Sigmoid colon (tissue), 3 donors: ENCODE measurements at regions not wholly inside any gene's neighbourhood (a gene's known extent, or its start where the extent isn't known, plus 50 kb on each side); places are given as distances from the start of the nearest gene placed in this dataset.

Experiments
- POLR2A ChIP-seq, 2 donors: fragments of 450-650 bp; IDR thresholded peaks; one replicate each; pipeline ENCODE4 v1.6.1; 2016; ENCODE audit warnings: antibody characterized with exemption in 2 of 2, mild to moderate bottlenecking in 2 of 2, moderate library complexity in 2 of 2
- TF ChIP-seq, protein P1 (sequence below), 4 experiments: fragments of 450-650 bp in 3 of 4; fragments of 200-600 bp in 1 of 4; IDR thresholded peaks; one replicate each; pipeline ENCODE4 v1.5.1; 2016 to 2019; ENCODE audit warnings: antibody characterized with exemption in 4 of 4, mild to moderate bottlenecking in 3 of 4, moderate library complexity in 2 of 4

DNA sequence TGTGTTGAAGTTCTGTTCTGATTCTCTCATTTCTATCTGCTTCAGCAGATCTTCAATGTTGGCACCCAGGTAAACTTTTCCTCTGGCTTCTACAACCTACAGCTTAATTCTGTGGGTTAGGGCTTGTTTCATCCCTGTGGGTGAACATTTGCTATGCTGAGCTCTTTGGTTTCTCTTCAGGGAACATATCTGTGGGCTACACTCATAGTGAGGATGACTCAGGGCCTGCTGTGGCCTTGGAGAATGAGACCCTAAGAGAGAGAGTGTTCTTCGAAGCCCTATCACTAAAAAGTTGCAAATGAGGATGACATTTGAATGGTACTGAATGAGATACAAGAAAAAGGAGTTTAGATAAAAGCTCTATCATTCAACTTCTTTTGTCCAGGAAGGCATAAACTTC is 346.2 kb upstream of the CBLB start:
- TF ChIP-seq POLR2A (IDR thresholded peaks at IDR 0.05): no peak
- TF ChIP-seq, protein P1, sequence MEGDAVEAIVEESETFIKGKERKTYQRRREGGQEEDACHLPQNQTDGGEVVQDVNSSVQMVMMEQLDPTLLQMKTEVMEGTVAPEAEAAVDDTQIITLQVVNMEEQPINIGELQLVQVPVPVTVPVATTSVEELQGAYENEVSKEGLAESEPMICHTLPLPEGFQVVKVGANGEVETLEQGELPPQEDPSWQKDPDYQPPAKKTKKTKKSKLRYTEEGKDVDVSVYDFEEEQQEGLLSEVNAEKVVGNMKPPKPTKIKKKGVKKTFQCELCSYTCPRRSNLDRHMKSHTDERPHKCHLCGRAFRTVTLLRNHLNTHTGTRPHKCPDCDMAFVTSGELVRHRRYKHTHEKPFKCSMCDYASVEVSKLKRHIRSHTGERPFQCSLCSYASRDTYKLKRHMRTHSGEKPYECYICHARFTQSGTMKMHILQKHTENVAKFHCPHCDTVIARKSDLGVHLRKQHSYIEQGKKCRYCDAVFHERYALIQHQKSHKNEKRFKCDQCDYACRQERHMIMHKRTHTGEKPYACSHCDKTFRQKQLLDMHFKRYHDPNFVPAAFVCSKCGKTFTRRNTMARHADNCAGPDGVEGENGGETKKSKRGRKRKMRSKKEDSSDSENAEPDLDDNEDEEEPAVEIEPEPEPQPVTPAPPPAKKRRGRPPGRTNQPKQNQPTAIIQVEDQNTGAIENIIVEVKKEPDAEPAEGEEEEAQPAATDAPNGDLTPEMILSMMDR (IDR thresholded peaks at IDR 0.05): no peak
